Astrocyte (in vitro differentiated cells and primary cell): ENCODE measurements at regions not wholly inside any gene's neighbourhood (a gene's known extent, or its start where the extent isn't known, plus 50 kb on each side); places are given as distances from the start of the nearest gene placed in this dataset.
A peak's percentile ranks its signal among the peaks of the same experiment; 100 is the strongest.

Source experiments
- DNase-seq: peaks from one replicate; pipeline ENCODE4 v3.0.0-alpha.2; 2010; ENCODE audit warnings: low read depth
- FAIRE-seq: peaks from 2 replicates; lab custom pipeline; 2011; peaks lifted over from hg19 to GRCh38; lab: Jason Lieb, UNC
- H2AFZ ChIP-seq: 2 replicates; pipeline ENCODE4 v1.6.0; 2012; ENCODE audit warnings: low read depth, low read length, inconsistent platforms
- H3K27ac ChIP-seq: 2 replicates; pipeline ENCODE4 v1.5.1; 2011; ENCODE audit warnings: low read depth, low read length, inconsistent platforms
- H3K27me3 ChIP-seq: 2 replicates; pipeline ENCODE4 v1.6.0; 2011; ENCODE audit warnings: low read length, inconsistent platforms; ENCODE audit not compliant: insufficient read depth
- H3K36me3 ChIP-seq: 2 replicates; pipeline ENCODE4 v1.5.1; 2011; ENCODE audit warnings: low read length, inconsistent platforms; ENCODE audit not compliant: insufficient read depth
- H3K4me1 ChIP-seq: 2 replicates; pipeline ENCODE4 v1.5.1; 2011; ENCODE audit warnings: low read length, inconsistent platforms; ENCODE audit not compliant: insufficient read depth
- H3K4me2 ChIP-seq: 2 replicates; pipeline ENCODE4 v1.6.0; 2012; ENCODE audit warnings: low read length, inconsistent platforms
- H3K4me3 ChIP-seq: 2 replicates; pipeline ENCODE4 v1.5.1; 2011; ENCODE audit warnings: low read depth, mild to moderate bottlenecking, low read length, inconsistent platforms; ENCODE audit not compliant: insufficient read depth
- H3K79me2 ChIP-seq: 2 replicates; pipeline ENCODE4 v1.6.0; 2012; ENCODE audit warnings: mild to moderate bottlenecking, low read length, inconsistent platforms; ENCODE audit not compliant: insufficient read depth
- H3K9ac ChIP-seq: 2 replicates; pipeline ENCODE4 v1.6.0; 2012; ENCODE audit warnings: mild to moderate bottlenecking, low read length, inconsistent platforms
- H3K9me3 ChIP-seq: 2 replicates; pipeline ENCODE4 v1.5.1; 2012; ENCODE audit warnings: low read depth, mild to moderate bottlenecking, low read length, inconsistent platforms; ENCODE audit not compliant: insufficient read depth
- H4K20me1 ChIP-seq: 2 replicates; pipeline ENCODE4 v1.6.0; 2012; ENCODE audit warnings: low read length, inconsistent platforms; ENCODE audit not compliant: insufficient read depth
- H3K27ac Mint-ChIP-seq: one replicate; pipeline ENCODE4 v1.8.0; 2021; ENCODE audit warnings: mild to moderate bottlenecking, mixed read lengths; ENCODE audit not compliant: unreplicated experiment
- H3K27me3 Mint-ChIP-seq: one replicate; pipeline ENCODE4 v1.8.0; 2021; ENCODE audit warnings: low read depth, mixed read lengths; ENCODE audit not compliant: unreplicated experiment
- H3K36me3 Mint-ChIP-seq: one replicate; pipeline ENCODE4 v1.8.0; 2021; ENCODE audit warnings: low read depth, mixed read lengths; ENCODE audit not compliant: unreplicated experiment
- H3K4me1 Mint-ChIP-seq: one replicate; pipeline ENCODE4 v1.8.0; 2021; ENCODE audit warnings: low read depth, mixed read lengths; ENCODE audit not compliant: unreplicated experiment
- H3K4me3 Mint-ChIP-seq: one replicate; pipeline ENCODE4 v1.8.0; 2021; ENCODE audit warnings: mild to moderate bottlenecking, moderate library complexity, mixed read lengths; ENCODE audit not compliant: unreplicated experiment
- H3K9me3 Mint-ChIP-seq: one replicate; pipeline ENCODE4 v1.8.0; 2021; ENCODE audit warnings: mild to moderate bottlenecking, mixed read lengths; ENCODE audit not compliant: unreplicated experiment
- EZH2 ChIP-seq: IDR thresholded peaks from 2 replicates; pipeline ENCODE4 v1.6.1; 2012; ENCODE audit warnings: mild to moderate bottlenecking, low read length, inconsistent platforms; ENCODE audit not compliant: insufficient read depth
- TF ChIP-seq, protein P1 (sequence below): IDR thresholded peaks from 2 replicates; pipeline ENCODE4 v1.5.1; 2011; ENCODE audit warnings: low read depth, mild to moderate bottlenecking, inconsistent platforms, low read length, moderate library complexity; ENCODE audit not compliant: insufficient read depth

DNA sequence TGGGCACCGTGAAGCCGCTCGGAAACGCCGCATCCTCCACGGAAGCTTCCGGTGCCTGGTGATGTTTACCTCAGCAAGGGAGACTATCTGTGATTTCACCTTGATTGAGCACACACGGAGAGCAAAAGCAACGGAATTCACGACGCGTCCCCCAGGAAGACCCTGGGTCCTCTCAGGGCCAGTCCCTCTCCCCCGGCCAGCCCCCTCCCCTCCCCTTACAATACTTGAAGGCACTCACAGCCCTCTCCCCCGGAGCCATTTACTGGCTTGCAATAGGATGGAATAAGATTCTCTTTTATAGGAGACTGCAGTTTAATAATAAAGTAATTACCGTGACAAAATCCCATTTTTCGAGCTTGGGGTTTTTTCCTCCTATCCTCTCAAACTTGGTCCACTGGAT is 104.7 kb downstream of the ENGASE start:
- Histone ChIP-seq H3K9ac (no peak overlapping the region), H2AFZ (no peak overlapping the region), H3K4me3 (no peak overlapping the region), H3K4me2 (no peak overlapping the region), H3K79me2 (no peaks in the 10 kb centered on the region), H4K20me1 (no peaks in the 10 kb centered on the region), H3K27ac (no peak overlapping the region), H3K9me3 (no peaks in the 10 kb centered on the region), H3K4me1 (no peaks in the 10 kb centered on the region), H3K27me3 (peaks cover 10% of the 10 kb centered on the region), H3K36me3 (no peaks in the 10 kb centered on the region)
- peak overlapping the region; percentile 34 for H3K4me3 Mint-ChIP-seq
- no peaks in the 10 kb centered on the region for H3K4me1 Mint-ChIP-seq
- TF ChIP-seq, protein P1, sequence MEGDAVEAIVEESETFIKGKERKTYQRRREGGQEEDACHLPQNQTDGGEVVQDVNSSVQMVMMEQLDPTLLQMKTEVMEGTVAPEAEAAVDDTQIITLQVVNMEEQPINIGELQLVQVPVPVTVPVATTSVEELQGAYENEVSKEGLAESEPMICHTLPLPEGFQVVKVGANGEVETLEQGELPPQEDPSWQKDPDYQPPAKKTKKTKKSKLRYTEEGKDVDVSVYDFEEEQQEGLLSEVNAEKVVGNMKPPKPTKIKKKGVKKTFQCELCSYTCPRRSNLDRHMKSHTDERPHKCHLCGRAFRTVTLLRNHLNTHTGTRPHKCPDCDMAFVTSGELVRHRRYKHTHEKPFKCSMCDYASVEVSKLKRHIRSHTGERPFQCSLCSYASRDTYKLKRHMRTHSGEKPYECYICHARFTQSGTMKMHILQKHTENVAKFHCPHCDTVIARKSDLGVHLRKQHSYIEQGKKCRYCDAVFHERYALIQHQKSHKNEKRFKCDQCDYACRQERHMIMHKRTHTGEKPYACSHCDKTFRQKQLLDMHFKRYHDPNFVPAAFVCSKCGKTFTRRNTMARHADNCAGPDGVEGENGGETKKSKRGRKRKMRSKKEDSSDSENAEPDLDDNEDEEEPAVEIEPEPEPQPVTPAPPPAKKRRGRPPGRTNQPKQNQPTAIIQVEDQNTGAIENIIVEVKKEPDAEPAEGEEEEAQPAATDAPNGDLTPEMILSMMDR, result no peak
- TF ChIP-seq EZH2, result no peak
- H3K27me3 Mint-ChIP-seq, result peaks cover 57% of the 10 kb centered on the region
- no peaks in the 10 kb centered on the region for H3K36me3 Mint-ChIP-seq
- FAIRE-seq (no peak), DNase-seq (no peak)
- H3K9me3 Mint-ChIP-seq, result no peaks in the 10 kb centered on the region
- no peak overlapping the region for H3K27ac Mint-ChIP-seq

DNA sequence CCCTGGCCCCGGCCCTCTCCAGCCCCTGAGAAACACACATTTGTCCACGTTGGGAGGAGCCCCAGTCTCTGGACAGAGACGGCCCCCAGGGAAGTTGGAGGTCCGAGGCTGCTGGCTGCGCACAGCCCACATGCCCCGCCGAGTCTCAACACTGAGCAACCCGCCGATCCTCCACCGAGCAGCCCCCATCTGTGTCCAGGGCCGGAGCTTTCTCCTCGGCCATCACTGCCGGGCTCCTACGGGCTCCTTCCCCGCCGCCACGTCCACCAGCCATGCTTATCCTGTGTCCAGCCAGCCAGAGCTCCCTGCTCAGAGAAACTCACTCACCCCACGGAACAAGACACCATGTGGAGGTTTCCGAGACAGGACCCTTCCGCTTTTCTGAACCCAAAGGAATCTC is 103.3 kb downstream of the ENGASE start:
- no peak overlapping the region for H3K9ac ChIP-seq
- H3K27ac ChIP-seq, result no peak overlapping the region
- no peaks in the 10 kb centered on the region for H3K79me2 ChIP-seq
- FAIRE-seq, result no peak
- Mint-ChIP-seq H3K9me3 (no peaks in the 10 kb centered on the region), H3K4me3 (no peak overlapping the region), H3K36me3 (no peaks in the 10 kb centered on the region), H3K27ac (no peak overlapping the region), H3K4me1 (no peaks in the 10 kb centered on the region), H3K27me3 (peaks cover 50% of the 10 kb centered on the region)
- no peak for TF ChIP-seq EZH2
- TF ChIP-seq, protein P1, result no peak
- no peak for DNase-seq
- no peak overlapping the region for H3K4me3 ChIP-seq
- no peaks in the 10 kb centered on the region for H3K4me1 ChIP-seq
- no peaks in the 10 kb centered on the region for H4K20me1 ChIP-seq
- H3K27me3 ChIP-seq, result peaks cover 9% of the 10 kb centered on the region
- H3K4me2 ChIP-seq, result no peak overlapping the region
- H3K36me3 ChIP-seq, result no peaks in the 10 kb centered on the region
- no peaks in the 10 kb centered on the region for H3K9me3 ChIP-seq
- H2AFZ ChIP-seq, result no peak overlapping the region

- no peaks in the 10 kb centered on the region for H3K9me3 Mint-ChIP-seq
- H3K27ac Mint-ChIP-seq, result no peak overlapping the region
Measured at GRCh38 chr17:79176792-79177601, 102.4 kb downstream of the ENGASE start.

More at GRCh38 chr17:79176792-79177601, 102.4 kb downstream of the ENGASE start:
- no peaks in the 10 kb centered on the region for H3K4me1 Mint-ChIP-seq
- Histone ChIP-seq H3K4me1 (no peaks in the 10 kb centered on the region), H3K4me2 (no peak overlapping the region), H4K20me1 (no peaks in the 10 kb centered on the region), H3K9me3 (no peaks in the 10 kb centered on the region), H3K4me3 (no peak overlapping the region), H3K27me3 (peaks cover 7% of the 10 kb centered on the region), H3K9ac (no peak overlapping the region), H3K36me3 (no peaks in the 10 kb centered on the region), H3K79me2 (no peaks in the 10 kb centered on the region), H2AFZ (no peak overlapping the region), H3K27ac (no peak overlapping the region)
- FAIRE-seq (no peak), DNase-seq (no peak)
- no peak overlapping the region for H3K4me3 Mint-ChIP-seq
- TF ChIP-seq, protein P1, result no peak
- no peak for TF ChIP-seq EZH2
- H3K27me3 Mint-ChIP-seq, result peaks cover 48% of the 10 kb centered on the region
- no peaks in the 10 kb centered on the region for H3K36me3 Mint-ChIP-seq
